SU-DHL-6 (cell line): ENCODE measurements at regions not wholly inside any gene's neighbourhood (a gene's known extent, or its start where the extent isn't known, plus 50 kb on each side); places are given as distances from the start of the nearest gene placed in this dataset.

Experiments
- H2AFZ ChIP-seq: fragments of 200-600 bp; sonication (generic); 2 replicates; pipeline ENCODE4 v1.6.1; 2014; ENCODE audit warnings: low read depth, mild to moderate bottlenecking, moderate library complexity, mixed read lengths, antibody characterized with exemption, low read length; ENCODE audit not compliant: severe bottlenecking
- H3F3A ChIP-seq: fragments of 200-600 bp; shearing (Covaris generic); 2 replicates; pipeline ENCODE4 v1.6.0; 2016; ENCODE audit warnings: antibody characterized with exemption, mild to moderate bottlenecking; ENCODE audit not compliant: insufficient read depth
- H3K27ac ChIP-seq: fragments of 200-600 bp; sonication (generic); 2 replicates; pipeline ENCODE4 v1.5.1; 2016; ENCODE audit warnings: low read depth, mild to moderate bottlenecking, low read length, moderate library complexity, mixed read lengths
- H3K27me3 ChIP-seq: fragments of 200-600 bp; sonication (generic), shearing (Covaris generic); 2 replicates; pipeline ENCODE4 v1.6.0; 2014; ENCODE audit warnings: mild to moderate bottlenecking, low read length
- H3K36me3 ChIP-seq: fragments of 200-600 bp; sonication (generic); 2 replicates; pipeline ENCODE4 v1.6.1; 2014; ENCODE audit warnings: mild to moderate bottlenecking, low read length, mixed read lengths
- H3K4me2 ChIP-seq: fragments of 300-600, 200-600 bp; shearing (Covaris generic), sonication (generic); 2 replicates; pipeline ENCODE4 v1.6.0; 2014; ENCODE audit warnings: low read length, low read depth, mild to moderate bottlenecking; ENCODE audit not compliant: poor library complexity, severe bottlenecking
- H3K4me3 ChIP-seq: fragments of 200-600 bp; sonication (generic); 2 replicates; pipeline ENCODE4 v1.5.1; 2014; ENCODE audit warnings: antibody characterized with exemption, low read length, mild to moderate bottlenecking, mixed read lengths; ENCODE audit not compliant: insufficient read depth, poor library complexity, severe bottlenecking
- H3K79me2 ChIP-seq: fragments of 200-600 bp; sonication (generic); 2 replicates; pipeline ENCODE4 v1.6.1; 2014; ENCODE audit warnings: mild to moderate bottlenecking, low read length, moderate library complexity; ENCODE audit not compliant: insufficient read depth
- H3K9ac ChIP-seq: fragments of 200-600 bp; sonication (generic); 2 replicates; pipeline ENCODE4 v1.7.0; 2014; ENCODE audit warnings: mild to moderate bottlenecking, low read length
- H3K9me2 ChIP-seq: fragments of 200-600 bp; sonication (generic); replicated peaks from 2 replicates; pipeline ENCODE4 v1.6.1; 2014; ENCODE audit warnings: low read length; ENCODE audit not compliant: insufficient read depth
- H3K9me3 ChIP-seq: fragments of 200-600 bp; sonication (generic); 2 replicates; pipeline ENCODE4 v1.6.1; 2014; ENCODE audit warnings: low read length, mixed read lengths; ENCODE audit not compliant: insufficient read depth
- H4K20me1 ChIP-seq: fragments of 200-600 bp; sonication (generic); 2 replicates; pipeline ENCODE4 v1.6.1; 2014; ENCODE audit warnings: low read depth, mild to moderate bottlenecking, antibody characterized with exemption, low read length, moderate library complexity, mixed read lengths
- EZH2phosphoT487 ChIP-seq: fragments of 200-600 bp; sonication (generic), shearing (Covaris generic); conservative IDR thresholded peaks from 2 replicates; pipeline ENCODE4 v1.6.1; 2018; ENCODE audit warnings: mild to moderate bottlenecking, antibody characterized with exemption, low read length, moderate library complexity, mixed read lengths
- TF ChIP-seq, protein P1 (sequence below): fragments of 200-600 bp; sonication (generic); IDR thresholded peaks from one replicate; pipeline ENCODE4 v1.5.1; 2017; ENCODE audit warnings: antibody characterized with exemption, mild to moderate bottlenecking, low read length, moderate library complexity; ENCODE audit not compliant: insufficient read depth, poor library complexity, severe bottlenecking

DNA sequence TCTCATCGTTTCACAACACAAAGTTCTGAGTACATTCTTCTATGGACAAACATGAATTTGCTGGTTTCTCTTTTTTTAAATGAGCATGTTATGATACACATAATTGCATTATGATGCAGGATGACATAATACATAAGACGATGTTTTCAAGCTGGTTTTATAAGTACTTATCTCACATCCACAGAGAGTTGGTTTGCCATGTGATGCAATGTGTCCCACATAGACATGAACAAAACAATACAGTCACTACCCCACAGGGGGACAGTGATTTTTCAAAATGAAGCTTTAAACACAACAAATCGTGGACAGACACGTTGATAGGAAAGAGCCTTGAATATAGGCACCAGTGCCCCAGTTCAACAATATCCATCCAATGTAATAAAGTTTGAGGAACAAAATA is 447.1 kb downstream of the KLF12 start:
- no peak overlapping the region for H2AFZ ChIP-seq

DNA sequence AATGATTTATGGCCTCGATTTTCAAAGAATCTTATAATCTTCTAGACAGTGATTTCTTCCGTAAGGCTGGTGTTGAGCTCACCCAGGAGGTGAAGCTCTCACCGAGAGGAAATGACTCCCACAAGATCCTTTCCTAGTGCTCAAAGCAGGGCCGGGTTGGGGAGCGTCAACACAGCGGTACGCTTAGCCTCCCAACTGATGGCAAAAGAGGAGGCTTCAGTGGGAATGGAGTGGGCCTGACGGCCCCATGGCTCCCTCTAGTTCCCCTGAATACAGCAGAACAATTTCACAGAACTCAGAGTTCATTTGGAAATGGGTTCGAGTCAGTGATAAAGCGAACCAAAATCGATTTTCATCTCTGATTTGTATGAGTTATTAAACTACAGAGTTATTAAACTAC is 449.5 kb downstream of the KLF12 start:
- no peak overlapping the region for H3K4me2 ChIP-seq
- no peaks in the 10 kb centered on the region for H4K20me1 ChIP-seq
- H2AFZ ChIP-seq, result no peak overlapping the region
- H3K4me3 ChIP-seq, result no peak overlapping the region
- no peak overlapping the region for H3K27ac ChIP-seq
- TF ChIP-seq EZH2phosphoT487, result no peak
- TF ChIP-seq, protein P1, sequence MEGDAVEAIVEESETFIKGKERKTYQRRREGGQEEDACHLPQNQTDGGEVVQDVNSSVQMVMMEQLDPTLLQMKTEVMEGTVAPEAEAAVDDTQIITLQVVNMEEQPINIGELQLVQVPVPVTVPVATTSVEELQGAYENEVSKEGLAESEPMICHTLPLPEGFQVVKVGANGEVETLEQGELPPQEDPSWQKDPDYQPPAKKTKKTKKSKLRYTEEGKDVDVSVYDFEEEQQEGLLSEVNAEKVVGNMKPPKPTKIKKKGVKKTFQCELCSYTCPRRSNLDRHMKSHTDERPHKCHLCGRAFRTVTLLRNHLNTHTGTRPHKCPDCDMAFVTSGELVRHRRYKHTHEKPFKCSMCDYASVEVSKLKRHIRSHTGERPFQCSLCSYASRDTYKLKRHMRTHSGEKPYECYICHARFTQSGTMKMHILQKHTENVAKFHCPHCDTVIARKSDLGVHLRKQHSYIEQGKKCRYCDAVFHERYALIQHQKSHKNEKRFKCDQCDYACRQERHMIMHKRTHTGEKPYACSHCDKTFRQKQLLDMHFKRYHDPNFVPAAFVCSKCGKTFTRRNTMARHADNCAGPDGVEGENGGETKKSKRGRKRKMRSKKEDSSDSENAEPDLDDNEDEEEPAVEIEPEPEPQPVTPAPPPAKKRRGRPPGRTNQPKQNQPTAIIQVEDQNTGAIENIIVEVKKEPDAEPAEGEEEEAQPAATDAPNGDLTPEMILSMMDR, result no peak
- no peak overlapping the region for H3K9ac ChIP-seq
- no peaks in the 10 kb centered on the region for H3K79me2 ChIP-seq
- no peaks in the 10 kb centered on the region for H3F3A ChIP-seq
- H3K9me3 ChIP-seq, result no peaks in the 10 kb centered on the region
- H3K9me2 ChIP-seq, result no peaks in the 10 kb centered on the region
- 0 out of 2 replicates have a peak, but pooled peaks cover 2% of the 10 kb centered on the region for H3K36me3 ChIP-seq
- no peaks in the 10 kb centered on the region for H3K27me3 ChIP-seq

More for the DNA sequence above, 447.1 kb downstream of the KLF12 start:
- Histone ChIP-seq H3K9me2 (no peaks in the 10 kb centered on the region), H3K36me3 (0 out of 2 replicates have a peak, but pooled peaks cover 6% of the 10 kb centered on the region), H3K27me3 (no peaks in the 10 kb centered on the region), H3K9ac (no peak overlapping the region), H3K9me3 (no peaks in the 10 kb centered on the region), H3F3A (no peaks in the 10 kb centered on the region), H4K20me1 (no peaks in the 10 kb centered on the region), H3K27ac (no peak overlapping the region), H3K79me2 (no peaks in the 10 kb centered on the region), H3K4me2 (no peak overlapping the region), H3K4me3 (no peak overlapping the region)
- no peak for TF ChIP-seq EZH2phosphoT487
- TF ChIP-seq, protein P1, result no peak

DNA sequence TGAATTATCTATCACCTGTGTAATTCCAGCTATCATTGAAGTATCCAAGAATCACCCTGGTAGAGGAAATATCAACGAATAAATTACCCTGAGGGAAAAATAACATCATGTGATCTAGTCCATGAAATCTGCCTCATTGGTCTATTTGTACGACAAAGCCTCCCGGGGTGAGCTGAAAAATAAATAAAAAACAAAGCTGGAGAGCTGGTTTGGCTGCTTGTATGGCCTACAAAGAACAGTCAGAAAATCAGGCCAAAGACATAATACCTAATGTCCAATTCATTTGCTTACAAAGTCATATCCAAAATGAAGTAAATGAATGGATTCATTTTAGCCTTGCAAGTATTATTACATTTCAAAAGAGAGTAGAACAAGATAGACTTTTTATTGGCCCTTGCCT is 449.9 kb downstream of the KLF12 start:
- H3K9ac ChIP-seq, result no peak overlapping the region
- no peak for TF ChIP-seq EZH2phosphoT487
- TF ChIP-seq, protein P1, result no peak
- H3K27me3 ChIP-seq, result no peaks in the 10 kb centered on the region
- no peaks in the 10 kb centered on the region for H3K36me3 ChIP-seq
- no peaks in the 10 kb centered on the region for H3F3A ChIP-seq
- H3K4me3 ChIP-seq, result no peak overlapping the region
- no peaks in the 10 kb centered on the region for H3K9me3 ChIP-seq
- H4K20me1 ChIP-seq, result no peaks in the 10 kb centered on the region
- no peaks in the 10 kb centered on the region for H3K9me2 ChIP-seq
- H3K27ac ChIP-seq, result no peak overlapping the region
- no peak overlapping the region for H3K4me2 ChIP-seq
- no peaks in the 10 kb centered on the region for H3K79me2 ChIP-seq
- H2AFZ ChIP-seq, result no peak overlapping the region

DNA sequence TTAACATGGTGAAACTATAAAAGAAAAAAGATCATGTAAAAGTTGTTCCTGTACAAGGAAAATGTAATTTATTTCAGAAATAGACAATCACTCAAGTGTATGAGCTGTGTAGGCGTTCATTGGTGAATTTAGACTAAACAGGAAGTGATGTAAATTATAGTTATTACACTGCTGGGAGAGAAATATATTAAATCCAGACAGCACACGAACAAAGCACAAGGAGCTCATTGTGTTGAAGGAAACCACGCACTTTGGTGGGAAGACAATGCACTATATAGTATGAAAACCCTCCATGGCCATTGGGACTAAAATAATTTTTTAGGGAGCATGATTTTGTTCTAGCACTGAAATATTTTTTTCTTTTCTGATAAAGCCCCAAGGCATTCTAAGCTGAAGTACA is 450.5 kb downstream of the KLF12 start:
- Histone ChIP-seq H4K20me1 (no peaks in the 10 kb centered on the region), H3K9ac (no peak overlapping the region), H3K27me3 (no peaks in the 10 kb centered on the region), H3K9me2 (no peaks in the 10 kb centered on the region), H3K4me3 (no peak overlapping the region), H3F3A (no peaks in the 10 kb centered on the region), H3K79me2 (no peaks in the 10 kb centered on the region), H2AFZ (no peak overlapping the region), H3K9me3 (no peaks in the 10 kb centered on the region), H3K27ac (no peak overlapping the region), H3K4me2 (no peak overlapping the region), H3K36me3 (no peaks in the 10 kb centered on the region)
- no peak for TF ChIP-seq EZH2phosphoT487
- TF ChIP-seq, protein P1, result no peak
